CD4-positive, alpha-beta T cell treated with Interleukin-4 for 1 hour (primary cell): ENCODE measurements at regions not wholly inside any gene's neighbourhood (a gene's known extent, or its start where the extent isn't known, plus 50 kb on each side); places are given as distances from the start of the nearest gene placed in this dataset.

Source experiments
- DNase-seq, 2 donors: peaks; one replicate each; pipeline ENCODE4 v3.0.0-alpha.2; 2020 to 2022

GRCh38 chr2:204491528-204491927 is 53.7 kb upstream of the PARD3B start:
- no peak for DNase-seq

GRCh38 chr2:204492417-204492816 is 52.9 kb upstream of the PARD3B start:
- no peak for DNase-seq

- DNase-seq = no peak
Measured at GRCh38 chr2:204494681-204495080, 50.6 kb upstream of the PARD3B start.

- no peak for DNase-seq
Measured at GRCh38 chr2:204495381-204495780, 49.9 kb upstream of the PARD3B start.
